Endothelial cell of umbilical vein (primary cell): ENCODE measurements at regions not wholly inside any gene's neighbourhood (a gene's known extent, or its start where the extent isn't known, plus 50 kb on each side); places are given as distances from the start of the nearest gene placed in this dataset.

ENCODE experiments used
- BruUV-seq: library from RNA; stranded (reverse); fragments of 400-500 nt; replicated peaks from 2 replicates; lab custom pipeline; 2021; lab: Mats Ljungman, UMichigan
- CTCF ChIA-PET: fragments of 300-600, 350-600 bp; sonication (Branson Sonifier 250); formaldehyde crosslinking; loops from one replicate; lab custom pipeline; 2021; ENCODE audit warnings: antibody characterized with exemption, inconsistent platforms; lab: Charles Lee
- POLR2A ChIA-PET: fragments of 300-600, 350-600 bp; sonication (Branson Sonifier 250); formaldehyde crosslinking; loops from one replicate; lab custom pipeline; 2021; ENCODE audit warnings: antibody characterized with exemption, inconsistent platforms; lab: Charles Lee
- DNase-seq: peaks from one replicate; pipeline ENCODE4 v3.0.0-alpha.2; 2011; ENCODE audit warnings: low read depth, low spot score
- FAIRE-seq: peaks from 2 replicates; lab custom pipeline; 2011; peaks lifted over from hg19 to GRCh38; lab: Jason Lieb, UNC
- H2AFZ ChIP-seq: 2 replicates; pipeline ENCODE4 v1.6.0; 2012; ENCODE audit warnings: low read depth, low read length, control low read depth, inconsistent platforms
- H3K27ac ChIP-seq: 2 replicates; pipeline ENCODE4 v1.5.1; 2011; ENCODE audit warnings: low read depth, mild to moderate bottlenecking, control low read depth, low read length, moderate library complexity; ENCODE audit not compliant: insufficient read depth
- H3K27me3 ChIP-seq, 2 experiments: 2 replicates each; pipeline versions ENCODE4 v1.6.0 to v1.6.1; 2011; ENCODE audit warnings: low read length in 2 of 2, mixed read lengths in 1 of 2; ENCODE audit not compliant: control insufficient read depth in 2 of 2, insufficient read depth in 2 of 2
- H3K36me3 ChIP-seq, 2 experiments: 2 replicates in 1 of 2; 3 replicates in 1 of 2; pipeline ENCODE4 v1.5.1; 2011; ENCODE audit warnings: low read length in 2 of 2, mild to moderate bottlenecking in 1 of 2, moderate library complexity in 1 of 2; ENCODE audit not compliant: control insufficient read depth in 2 of 2, insufficient read depth in 2 of 2; ENCODE audit errors: extremely low read depth in 1 of 2
- H3K4me1 ChIP-seq: 3 replicates; pipeline ENCODE4 v1.5.1; 2011; ENCODE audit warnings: mild to moderate bottlenecking, low read length; ENCODE audit not compliant: control insufficient read depth, insufficient read depth; ENCODE audit errors: extremely low read depth
- H3K4me2 ChIP-seq: 2 replicates; pipeline ENCODE4 v1.6.1; 2011; ENCODE audit warnings: low read length, control low read depth, mixed read lengths; ENCODE audit not compliant: insufficient read depth
- H3K4me3 ChIP-seq, 3 experiments: fragments of 200-600 bp in 1 of 3; sonication (generic), shearing (Covaris generic) in 1 of 3; replicated peaks in 1 of 3; 2 replicates each; pipeline ENCODE4 v1.5.1; 2011 to 2016; ENCODE audit warnings: control low read depth in 3 of 3, low read length in 3 of 3, mild to moderate bottlenecking in 2 of 3, inconsistent platforms in 1 of 3, low read depth in 1 of 3, moderate library complexity in 1 of 3; ENCODE audit not compliant: insufficient read depth in 1 of 3
- H3K79me2 ChIP-seq: 2 replicates; pipeline ENCODE4 v1.6.0; 2012; ENCODE audit warnings: low read length, inconsistent platforms; ENCODE audit not compliant: control insufficient read depth, insufficient read depth
- H3K9ac ChIP-seq: replicated peaks from 2 replicates; pipeline ENCODE3; 2011; ENCODE audit warnings: low read length, control low read depth; ENCODE audit not compliant: insufficient read depth; ENCODE audit errors: extremely low read depth
- H3K9me1 ChIP-seq: replicated peaks from 3 replicates; pipeline ENCODE4 v1.6.0; 2011; ENCODE audit warnings: mild to moderate bottlenecking, low read length; ENCODE audit not compliant: control insufficient read depth, insufficient read depth; ENCODE audit errors: extremely low read depth
- H3K9me3 ChIP-seq: replicated peaks from 2 replicates; pipeline ENCODE4 v1.5.1; 2012; ENCODE audit warnings: low read length, inconsistent platforms; ENCODE audit not compliant: control insufficient read depth, insufficient read depth
- H4K20me1 ChIP-seq: replicated peaks from 2 replicates; pipeline ENCODE3; 2011; ENCODE audit warnings: mild to moderate bottlenecking, low read length; ENCODE audit not compliant: control insufficient read depth, insufficient read depth; ENCODE audit errors: extremely low read depth
- EZH2 ChIP-seq: IDR thresholded peaks from 2 replicates; pipeline ENCODE4 v1.6.1; 2012; ENCODE audit warnings: borderline replicate concordance, low read depth, mild to moderate bottlenecking, moderate library complexity, low read length, inconsistent platforms; ENCODE audit not compliant: severe bottlenecking
- FOS ChIP-seq: IDR thresholded peaks from 2 replicates; pipeline ENCODE4 v1.6.1; 2011; ENCODE audit warnings: mild to moderate bottlenecking, low read length, moderate library complexity, borderline replicate concordance; ENCODE audit not compliant: insufficient read depth
- GATA2 ChIP-seq: IDR thresholded peaks from 2 replicates; pipeline ENCODE4 v1.7.0; 2011; ENCODE audit warnings: low read depth, mild to moderate bottlenecking, moderate library complexity, mixed read lengths, low read length; ENCODE audit not compliant: insufficient read length, insufficient read depth
- JUN ChIP-seq: IDR thresholded peaks from 2 replicates; pipeline ENCODE4 v1.6.1; 2011; ENCODE audit warnings: borderline replicate concordance, low read depth; ENCODE audit not compliant: insufficient read length, insufficient read depth
- MYC ChIP-seq: IDR thresholded peaks from one replicate; pipeline ENCODE4 v1.6.1; 2011; ENCODE audit warnings: mild to moderate bottlenecking, low read depth, low read length
- POLR2A ChIP-seq: IDR thresholded peaks from 2 replicates; pipeline ENCODE4 v1.6.1; 2012; ENCODE audit warnings: low read depth, mild to moderate bottlenecking, control low read depth, low read length
- POLR2AphosphoS5 ChIP-seq: IDR thresholded peaks from 2 replicates; pipeline ENCODE4 v1.6.1; 2012; ENCODE audit warnings: low read depth, mild to moderate bottlenecking, control low read depth, low read length, moderate library complexity; ENCODE audit not compliant: insufficient read depth
- dilution Hi-C: fragments of 300-500 bp; cut with MboI; formaldehyde crosslinking; loops from one replicate; pipeline ENCODE4 v1.15.0; 2019; ENCODE audit warnings: low sequenced_read_pairs; ENCODE audit not compliant: extremely low pct_ligation_motif_present
- intact Hi-C: fragments of 100-400 bp; cut with micrococcal nuclease; formaldehyde crosslinking; loops from one replicate; pipeline ENCODE4 v1.10.0; 2022
- TF ChIP-seq, protein P1 (sequence below): IDR thresholded peaks from 2 replicates; pipeline ENCODE4 v1.6.1; 2011; ENCODE audit not compliant: insufficient read depth, insufficient read length
- TF ChIP-seq, protein P2 (sequence below), 2 donors: IDR thresholded peaks; 1 replicate in 1 of 2; 2 replicates in 1 of 2; pipeline ENCODE4 v1.5.1; 2011; ENCODE audit warnings: low read length in 2 of 2, mild to moderate bottlenecking in 2 of 2, moderate library complexity in 2 of 2, control low read depth in 1 of 2, inconsistent platforms in 1 of 2, low read depth in 1 of 2; ENCODE audit not compliant: insufficient read depth in 1 of 2; ENCODE audit errors: extremely low read depth in 1 of 2

DNA sequence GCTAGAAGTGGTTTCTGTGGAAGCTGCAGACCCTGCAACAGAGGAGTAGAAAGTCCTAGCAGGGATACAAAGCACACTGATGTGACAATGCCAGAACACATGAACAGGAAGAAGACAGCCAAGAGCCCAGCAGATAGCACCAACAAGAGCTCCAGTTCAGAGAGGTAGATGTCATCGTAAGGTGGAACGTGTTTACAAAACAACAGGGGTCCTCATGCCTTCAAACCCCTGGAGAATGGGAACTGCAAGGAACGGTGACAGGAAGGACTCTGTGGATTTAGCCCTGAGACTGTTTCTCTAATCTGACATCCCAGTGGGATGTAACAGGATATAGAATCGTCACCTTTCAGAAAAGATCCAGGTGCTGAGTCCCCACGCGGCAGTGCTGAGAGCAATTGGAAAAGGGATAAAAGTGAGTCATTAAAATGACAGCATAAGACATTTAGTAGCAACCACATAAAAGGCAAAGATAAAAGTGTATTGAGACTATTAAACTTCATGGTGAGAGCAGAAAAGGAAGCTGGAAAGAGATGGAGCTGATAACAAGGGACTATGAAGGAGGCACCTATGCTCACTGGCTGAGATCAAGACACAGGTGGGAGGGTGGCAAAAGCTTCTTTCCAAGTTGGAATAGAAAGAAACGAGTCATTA lies 195.2 kb downstream of the FBXO15 start:
- Histone ChIP-seq H3K27me3 (no peaks in the 10 kb centered on the region), H3K4me2 (no peak overlapping the region), H3K9ac (no peak overlapping the region), H3K79me2 (no peaks in the 10 kb centered on the region), H3K9me1 (no peaks in the 10 kb centered on the region), H2AFZ (no peak overlapping the region), H3K36me3 (no peaks in the 10 kb centered on the region), H3K27ac (no peak overlapping the region), H3K9me3 (peaks cover 2% of the 10 kb centered on the region), H3K4me3 (no peak overlapping the region), H3K4me1 (no peaks in the 10 kb centered on the region), H4K20me1 (no peaks in the 10 kb centered on the region)
- POLR2A ChIA-PET = no interaction called here
- DNase-seq (no peak), FAIRE-seq (no peak)
- CTCF ChIA-PET = no interaction called here
- intact Hi-C loops = no loop called here
- dilution Hi-C loops = no loop called here
- no TSS peak for BruUV-seq
- no peak for TF ChIP-seq MYC
- no peak for TF ChIP-seq JUN
- TF ChIP-seq, protein P1, sequence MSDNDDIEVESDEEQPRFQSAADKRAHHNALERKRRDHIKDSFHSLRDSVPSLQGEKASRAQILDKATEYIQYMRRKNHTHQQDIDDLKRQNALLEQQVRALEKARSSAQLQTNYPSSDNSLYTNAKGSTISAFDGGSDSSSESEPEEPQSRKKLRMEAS = no peak
- no peak for TF ChIP-seq FOS
- TF ChIP-seq, protein P2, sequence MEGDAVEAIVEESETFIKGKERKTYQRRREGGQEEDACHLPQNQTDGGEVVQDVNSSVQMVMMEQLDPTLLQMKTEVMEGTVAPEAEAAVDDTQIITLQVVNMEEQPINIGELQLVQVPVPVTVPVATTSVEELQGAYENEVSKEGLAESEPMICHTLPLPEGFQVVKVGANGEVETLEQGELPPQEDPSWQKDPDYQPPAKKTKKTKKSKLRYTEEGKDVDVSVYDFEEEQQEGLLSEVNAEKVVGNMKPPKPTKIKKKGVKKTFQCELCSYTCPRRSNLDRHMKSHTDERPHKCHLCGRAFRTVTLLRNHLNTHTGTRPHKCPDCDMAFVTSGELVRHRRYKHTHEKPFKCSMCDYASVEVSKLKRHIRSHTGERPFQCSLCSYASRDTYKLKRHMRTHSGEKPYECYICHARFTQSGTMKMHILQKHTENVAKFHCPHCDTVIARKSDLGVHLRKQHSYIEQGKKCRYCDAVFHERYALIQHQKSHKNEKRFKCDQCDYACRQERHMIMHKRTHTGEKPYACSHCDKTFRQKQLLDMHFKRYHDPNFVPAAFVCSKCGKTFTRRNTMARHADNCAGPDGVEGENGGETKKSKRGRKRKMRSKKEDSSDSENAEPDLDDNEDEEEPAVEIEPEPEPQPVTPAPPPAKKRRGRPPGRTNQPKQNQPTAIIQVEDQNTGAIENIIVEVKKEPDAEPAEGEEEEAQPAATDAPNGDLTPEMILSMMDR (IDR thresholded peaks at IDR 0.05; ENCODE audit: extremely low read depth in 1 of 2, insufficient read depth in 1 of 2, low read depth in 1 of 2, low read length in 2 of 2) = no peak
- no peak for TF ChIP-seq GATA2
- no peak for TF ChIP-seq POLR2AphosphoS5
- no peak for TF ChIP-seq EZH2
- TF ChIP-seq POLR2A = no peak
